NT2/D1 (cell line): ENCODE measurements at regions not wholly inside any gene's neighbourhood (a gene's known extent, or its start where the extent isn't known, plus 50 kb on each side); places are given as distances from the start of the nearest gene placed in this dataset.

Experiments used
- DNase-seq: peaks from one replicate; pipeline ENCODE4 v3.0.0-alpha.2; 2011; ENCODE audit warnings: low read depth, low spot score
- H3K27me3 ChIP-seq: 2 replicates; pipeline ENCODE4 v1.6.0; 2011; ENCODE audit warnings: mild to moderate bottlenecking; ENCODE audit not compliant: insufficient read length, insufficient read depth
- H3K36me3 ChIP-seq: 2 replicates; pipeline ENCODE4 v1.6.1; 2011; ENCODE audit warnings: mild to moderate bottlenecking, low read length, mixed read lengths; ENCODE audit not compliant: insufficient read depth, insufficient read length
- H3K4me1 ChIP-seq: 2 replicates; pipeline ENCODE4 v1.5.1; 2011; ENCODE audit not compliant: insufficient read depth, insufficient read length
- H3K4me3 ChIP-seq: 2 replicates; pipeline ENCODE4 v1.5.1; 2011; ENCODE audit warnings: low read depth; ENCODE audit not compliant: insufficient read length
- H3K9ac ChIP-seq: 2 replicates; pipeline ENCODE4 v1.6.0; 2011; ENCODE audit warnings: low read depth; ENCODE audit not compliant: insufficient read length
- H3K9me3 ChIP-seq: 2 replicates; pipeline ENCODE4 v1.5.1; 2011; ENCODE audit warnings: mild to moderate bottlenecking, low read length; ENCODE audit not compliant: insufficient read depth
- SUZ12 ChIP-seq: IDR thresholded peaks from 2 replicates; pipeline ENCODE4 v1.6.1; 2011; ENCODE audit not compliant: insufficient read length, insufficient read depth; ENCODE audit errors: extremely low read depth
- YY1 ChIP-seq: IDR thresholded peaks from 2 replicates; pipeline ENCODE4 v1.6.1; 2011; ENCODE audit not compliant: insufficient read length, insufficient read depth
- ZNF274 ChIP-seq: IDR thresholded peaks from 2 replicates; pipeline ENCODE4 v1.6.1; 2011; ENCODE audit warnings: mild to moderate bottlenecking, low read depth, low read length

DNA sequence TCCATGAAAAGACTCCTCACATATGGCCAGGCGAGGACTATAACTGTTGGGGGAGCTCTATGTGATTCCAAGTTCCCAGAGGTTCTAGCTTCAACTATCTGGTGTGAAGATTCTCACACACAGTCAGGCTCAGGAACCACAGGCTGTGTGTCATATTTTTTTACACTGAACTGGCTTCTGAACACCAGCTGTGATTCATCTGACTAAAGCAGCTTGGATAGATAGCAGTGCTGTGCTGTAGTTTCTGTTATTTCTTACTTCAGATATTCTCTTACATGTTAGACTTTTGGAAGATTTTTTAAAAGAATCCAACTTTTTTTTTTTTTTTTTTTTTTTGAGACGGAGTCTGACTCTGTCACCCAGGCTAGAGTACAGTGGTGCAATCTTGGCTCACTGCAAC lies 140.7 kb upstream of the MCHR2 start:
- no peak overlapping the region for H3K9ac ChIP-seq
- H3K4me3 ChIP-seq, result no peak overlapping the region
- TF ChIP-seq ZNF274, result no peak
- TF ChIP-seq YY1, result no peak
- TF ChIP-seq SUZ12, result no peak
- H3K9me3 ChIP-seq, result no peaks in the 10 kb centered on the region
- no peak for DNase-seq
- peaks cover 4% of the 10 kb centered on the region for H3K36me3 ChIP-seq
- H3K27me3 ChIP-seq, result no peaks in the 10 kb centered on the region
- H3K4me1 ChIP-seq, result no peaks in the 10 kb centered on the region

- Histone ChIP-seq H3K27me3 (no peaks in the 10 kb centered on the region), H3K9me3 (no peaks in the 10 kb centered on the region), H3K36me3 (peaks cover 4% of the 10 kb centered on the region), H3K9ac (no peak overlapping the region), H3K4me3 (no peak overlapping the region), H3K4me1 (no peaks in the 10 kb centered on the region)
- TF ChIP-seq YY1, result no peak
- no peak for TF ChIP-seq ZNF274
- no peak for TF ChIP-seq SUZ12
- DNase-seq, result no peak
Measured at GRCh38 chr6:100134297-100134696, 140.3 kb upstream of the MCHR2 start.

DNA sequence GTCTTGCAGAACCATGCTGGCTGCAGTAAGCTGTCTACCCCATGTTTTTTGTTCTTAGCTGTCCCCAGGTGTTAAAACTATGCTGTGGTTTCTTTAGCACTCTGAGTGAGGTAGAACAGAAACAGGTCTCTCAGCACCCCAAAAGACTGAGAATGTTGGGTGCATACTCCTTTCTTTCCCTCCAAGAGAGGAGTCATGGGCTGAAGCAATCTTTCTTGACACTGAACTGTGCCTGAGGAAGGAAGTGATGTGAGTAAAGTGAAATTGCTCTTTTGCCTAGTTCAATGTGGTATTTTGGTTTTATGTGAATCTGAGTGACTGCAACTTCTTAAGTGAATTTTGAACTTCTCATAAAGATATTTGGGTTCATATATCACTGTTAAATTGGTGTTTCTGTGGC lies 138.0 kb upstream of the MCHR2 start:
- no peak overlapping the region for H3K9ac ChIP-seq
- H3K36me3 ChIP-seq, result peaks cover 4% of the 10 kb centered on the region
- no peak for TF ChIP-seq YY1
- no peak for TF ChIP-seq SUZ12
- no peak for TF ChIP-seq ZNF274
- DNase-seq, result no peak
- H3K9me3 ChIP-seq, result no peaks in the 10 kb centered on the region
- H3K4me3 ChIP-seq, result no peak overlapping the region
- no peaks in the 10 kb centered on the region for H3K4me1 ChIP-seq
- no peaks in the 10 kb centered on the region for H3K27me3 ChIP-seq

GRCh38 chr6:100130630-100131029 lies 136.6 kb upstream of the MCHR2 start:
- TF ChIP-seq YY1 (no peak), SUZ12 (no peak), ZNF274 (no peak)
- no peaks in the 10 kb centered on the region for H3K36me3 ChIP-seq
- no peaks in the 10 kb centered on the region for H3K4me1 ChIP-seq
- H3K9ac ChIP-seq, result no peak overlapping the region
- no peak for DNase-seq
- H3K27me3 ChIP-seq, result no peaks in the 10 kb centered on the region
- no peaks in the 10 kb centered on the region for H3K9me3 ChIP-seq
- no peak overlapping the region for H3K4me3 ChIP-seq

DNA sequence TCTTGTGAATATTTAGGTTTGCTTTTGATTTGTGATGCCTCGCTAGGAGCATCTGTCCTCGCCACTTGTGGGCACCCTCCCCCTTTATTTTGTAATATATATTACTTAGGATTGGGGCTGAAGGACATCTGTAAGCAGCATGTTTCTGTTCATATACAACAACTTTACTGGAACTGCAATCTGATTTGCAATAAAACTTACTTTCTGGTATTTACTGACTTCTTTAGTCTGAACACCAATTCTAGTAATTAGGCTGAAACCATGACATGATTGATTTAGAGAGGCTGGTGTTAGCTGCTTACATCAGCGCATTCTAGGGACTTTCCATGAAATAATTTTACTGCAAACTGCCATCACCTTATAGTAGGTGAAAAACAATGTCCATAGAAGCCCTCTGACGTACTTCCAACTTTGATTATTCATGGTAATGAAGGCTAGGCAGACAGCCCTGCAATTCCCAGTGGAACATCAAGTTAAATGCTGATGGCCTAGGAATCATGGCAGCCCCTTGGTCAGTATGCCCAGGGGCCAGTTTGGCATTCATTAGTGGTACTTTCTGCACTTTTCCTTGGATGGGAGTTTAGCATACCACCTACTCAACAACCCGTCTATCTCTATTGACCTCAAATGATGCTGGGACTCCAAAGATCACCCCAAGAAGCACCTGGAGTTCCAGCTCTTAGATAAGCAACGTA lies 132.9 kb upstream of the MCHR2 start:
- Histone ChIP-seq H3K9ac (no peak overlapping the region), H3K27me3 (no peaks in the 10 kb centered on the region), H3K36me3 (no peaks in the 10 kb centered on the region), H3K9me3 (no peaks in the 10 kb centered on the region), H3K4me3 (no peak overlapping the region), H3K4me1 (no peaks in the 10 kb centered on the region)
- TF ChIP-seq ZNF274 (no peak), SUZ12 (no peak), YY1 (no peak)
- DNase-seq, result no peak

DNA sequence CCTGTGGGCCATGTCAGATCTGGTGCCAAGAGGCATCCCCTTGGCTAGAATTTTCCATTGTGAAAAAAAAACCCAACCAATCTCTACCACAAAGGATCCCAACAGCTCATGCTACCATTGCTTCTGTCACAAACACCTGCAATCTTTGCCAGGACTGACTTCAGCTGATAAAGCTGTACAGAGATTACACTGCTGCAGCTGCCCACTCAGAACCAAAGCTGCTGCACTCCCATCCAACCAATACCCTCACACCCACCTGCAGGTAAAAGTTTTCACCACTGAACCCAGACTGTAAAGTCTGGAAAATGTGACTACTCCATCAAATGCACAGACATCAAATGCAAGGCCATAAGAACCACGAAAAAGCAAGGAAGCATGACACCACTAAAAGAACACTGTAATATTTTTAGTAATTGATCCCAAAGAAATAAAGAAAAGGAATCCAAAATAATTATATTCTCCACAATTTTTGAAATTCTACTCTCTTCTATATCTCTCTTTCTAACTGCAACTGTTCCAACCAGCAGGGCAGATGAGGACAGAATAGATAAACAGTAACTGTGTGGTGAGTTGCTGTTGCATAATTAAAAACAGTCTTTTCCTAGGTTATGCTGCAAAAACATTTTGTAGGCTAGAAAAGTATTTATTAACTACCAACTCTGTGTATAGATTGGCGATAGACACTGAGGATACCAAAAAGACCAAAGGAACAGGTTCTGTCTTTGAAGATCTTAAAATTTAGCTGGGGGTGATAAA lies 128.0 kb upstream of the MCHR2 start:
- DNase-seq, result no peak
- Histone ChIP-seq H3K27me3 (no peaks in the 10 kb centered on the region), H3K36me3 (no peaks in the 10 kb centered on the region), H3K4me3 (no peak overlapping the region), H3K9ac (no peak overlapping the region), H3K9me3 (no peaks in the 10 kb centered on the region), H3K4me1 (no peaks in the 10 kb centered on the region)
- no peak for TF ChIP-seq YY1
- TF ChIP-seq SUZ12, result no peak
- TF ChIP-seq ZNF274, result no peak

DNA sequence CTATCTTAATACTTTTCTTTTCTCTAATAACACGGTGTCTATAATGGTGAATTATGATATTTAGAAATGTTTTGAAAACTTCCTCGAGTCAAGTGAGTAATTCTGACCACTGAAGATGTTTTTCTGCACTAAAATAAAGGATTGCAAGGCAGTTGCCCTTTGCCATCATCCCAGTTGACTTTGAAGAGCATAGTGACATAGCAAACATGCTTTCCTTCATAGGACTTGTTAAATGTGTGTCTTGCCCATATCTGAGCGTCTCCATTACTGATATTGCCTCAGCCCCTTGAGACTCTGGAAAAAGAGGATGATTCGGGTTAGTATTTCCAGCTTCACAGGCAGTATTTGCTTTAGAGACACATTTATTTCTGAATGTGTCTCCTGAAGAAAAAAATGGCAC lies 125.2 kb upstream of the MCHR2 start:
- TF ChIP-seq SUZ12 (no peak), ZNF274 (no peak), YY1 (no peak)

More for the DNA sequence above, 125.2 kb upstream of the MCHR2 start:
- DNase-seq, result no peak
- Histone ChIP-seq H3K9me3 (no peaks in the 10 kb centered on the region), H3K4me3 (no peak overlapping the region), H3K27me3 (no peaks in the 10 kb centered on the region), H3K9ac (no peak overlapping the region), H3K36me3 (no peaks in the 10 kb centered on the region), H3K4me1 (no peaks in the 10 kb centered on the region)
